ENCODE measurements at regions not wholly inside any gene's neighbourhood (a gene's known extent, or its start where the extent isn't known, plus 50 kb on each side); places are given as distances from the start of the nearest gene placed in this dataset.
A peak's percentile ranks its signal among the peaks of the same experiment; 100 is the strongest.
"Not testable (repeated sequence)": the region's sequence is repeated elsewhere in the genome, so short reads cannot be mapped to it uniquely, and the experiment has no call there.

- no peak for DNase-seq
These were observed 999.0 kb downstream of the BRD1 start for GRCh38 chr22:48828688-48829087.

- DNase-seq = no peak
These were observed 999.6 kb downstream of the BRD1 start for GRCh38 chr22:48827904-48828555.

- DNase-seq = peak; percentile 30
These were observed 1000.3 kb downstream of the BRD1 start for GRCh38 chr22:48827268-48827846.

GRCh38 chr22:48826546-48826945, 1001.1 kb downstream of the BRD1 start:
- DNase-seq = no peak

GRCh38 chr22:48825802-48826520, 1001.7 kb downstream of the BRD1 start:
- no peak for DNase-seq

GRCh38 chr22:48824712-48825651, 1002.7 kb downstream of the BRD1 start:
- no peak for DNase-seq

- DNase-seq = no peak
These were observed 1003.7 kb downstream of the BRD1 start for GRCh38 chr22:48823941-48824340.

- no peak for DNase-seq
These were observed 1005.1 kb downstream of the BRD1 start for GRCh38 chr22:48822278-48823233.

- DNase-seq = no peak
These were observed 1005.9 kb downstream of the BRD1 start for GRCh38 chr22:48821727-48822126.

GRCh38 chr22:48821346-48821690, 1006.4 kb downstream of the BRD1 start:
- DNase-seq = no peak

GRCh38 chr22:48820481-48821345, 1007.0 kb downstream of the BRD1 start:
- DNase-seq = no peak

- DNase-seq = no peak
These were observed 1007.7 kb downstream of the BRD1 start for GRCh38 chr22:48819961-48820360.

- DNase-seq = no peak
These were observed 1008.4 kb downstream of the BRD1 start for GRCh38 chr22:48819232-48819631.

GRCh38 chr22:48817491-48817890, 1010.2 kb downstream of the BRD1 start:
- DNase-seq = not testable (repeated sequence)

GRCh38 chr22:48811885-48812284, 1015.8 kb downstream of the BRD1 start:
- no peak for DNase-seq

- no peak for DNase-seq
These were observed 1019.4 kb downstream of the BRD1 start for GRCh38 chr22:48808038-48808960.

GRCh38 chr22:48807155-48807554, 1020.5 kb downstream of the BRD1 start:
- no peak for DNase-seq

GRCh38 chr22:48806227-48806781, 1021.4 kb downstream of the BRD1 start:
- no peak for DNase-seq

GRCh38 chr22:48805516-48805915, 1022.2 kb downstream of the BRD1 start:
- DNase-seq = no peak

Measured in NCI-H2107 (cell line).